SK-MEL-5 (cell line): ENCODE measurements at regions not wholly inside any gene's neighbourhood (a gene's known extent, or its start where the extent isn't known, plus 50 kb on each side); places are given as distances from the start of the nearest gene placed in this dataset.
"Not testable (repeated sequence)": the region's sequence is repeated elsewhere in the genome, so short reads cannot be mapped to it uniquely, and the experiment has no call there.

Source experiments
- DNase-seq: peaks from one replicate; pipeline ENCODE4 v3.0.0-alpha.2; 2016; ENCODE audit warnings: low read depth, low spot score
- in situ Hi-C: cut with HindIII; loops from 2 replicates; pipeline ENCODE4 v1.10.0; 2016; ENCODE audit warnings: low sequenced_read_pairs, high pct_unique_total_duplicates, low pct_unique_long_range_greater_than_20kb

- in situ Hi-C loops, result no loop called here
- no peak for DNase-seq
Measured at GRCh38 chr2:149773006-149773405, 185.4 kb upstream of the MMADHC start.

- DNase-seq, result no peak
- in situ Hi-C loops, result no loop called here
Measured at GRCh38 chr2:149768320-149768799, 180.8 kb upstream of the MMADHC start.

GRCh38 chr2:149767516-149767974, 180.0 kb upstream of the MMADHC start:
- no peak for DNase-seq
- in situ Hi-C loops, result no loop called here

- in situ Hi-C loops, result no loop called here
- DNase-seq, result no peak
Measured at GRCh38 chr2:149766339-149766738, 178.8 kb upstream of the MMADHC start.

GRCh38 chr2:149765636-149766035, 178.1 kb upstream of the MMADHC start:
- in situ Hi-C loops, result no loop called here
- DNase-seq, result no peak

GRCh38 chr2:149765003-149765402, 177.4 kb upstream of the MMADHC start:
- DNase-seq, result no peak
- in situ Hi-C loops, result no loop called here

- in situ Hi-C loops, result no loop called here
Measured at GRCh38 chr2:149763358-149763757, 175.8 kb upstream of the MMADHC start.

GRCh38 chr2:149761611-149762010, 174.0 kb upstream of the MMADHC start:
- no peak for DNase-seq
- in situ Hi-C loops, result no loop called here

More at GRCh38 chr2:149763358-149763757, 175.8 kb upstream of the MMADHC start:
- DNase-seq, result no peak

GRCh38 chr2:149759382-149759781, 171.8 kb upstream of the MMADHC start:
- in situ Hi-C loops, DNase-seq: not testable (repeated sequence)

- in situ Hi-C loops, DNase-seq: not testable (repeated sequence)
Measured at GRCh38 chr2:149754722-149755121, 167.1 kb upstream of the MMADHC start.

GRCh38 chr2:149747456-149747855, 159.9 kb upstream of the MMADHC start:
- DNase-seq, result no peak
- in situ Hi-C loops, result no loop called here

- in situ Hi-C loops, result no loop called here
- DNase-seq, result no peak
Measured at GRCh38 chr2:149745396-149746230, 158.0 kb upstream of the MMADHC start.

GRCh38 chr2:149744865-149745264, 157.3 kb upstream of the MMADHC start:
- DNase-seq, result no peak
- in situ Hi-C loops, result no loop called here

GRCh38 chr2:149743842-149744448, 156.4 kb upstream of the MMADHC start:
- in situ Hi-C loops, result no loop called here
- DNase-seq, result no peak

- DNase-seq, result no peak
- in situ Hi-C loops, result no loop called here
Measured at GRCh38 chr2:149741646-149742045, 154.1 kb upstream of the MMADHC start.

- in situ Hi-C loops, result no loop called here
- DNase-seq, result no peak
Measured at GRCh38 chr2:149740490-149740889, 152.9 kb upstream of the MMADHC start.

GRCh38 chr2:149739883-149740265, 152.3 kb upstream of the MMADHC start:
- DNase-seq, result no peak
- in situ Hi-C loops, result no loop called here

- no peak for DNase-seq
- in situ Hi-C loops, result no loop called here
Measured at GRCh38 chr2:149739171-149739882, 151.8 kb upstream of the MMADHC start.
